IPS-20b (cell line): ENCODE measurements at regions not wholly inside any gene's neighbourhood (a gene's known extent, or its start where the extent isn't known, plus 50 kb on each side); places are given as distances from the start of the nearest gene placed in this dataset.

Source experiments
- H3K27ac ChIP-seq: one replicate; pipeline ENCODE4 v1.5.1; 2013; ENCODE audit warnings: low read length
- H3K27me3 ChIP-seq: 2 replicates; pipeline ENCODE4 v1.6.1; 2013; ENCODE audit warnings: mild to moderate bottlenecking, low read length, inconsistent platforms; ENCODE audit not compliant: insufficient read depth
- H3K36me3 ChIP-seq: 2 replicates; pipeline ENCODE4 v1.6.1; 2013; ENCODE audit warnings: low read depth, mild to moderate bottlenecking, inconsistent platforms, low read length, moderate library complexity; ENCODE audit not compliant: insufficient read depth
- H3K4me1 ChIP-seq: 2 replicates; pipeline ENCODE4 v1.6.1; 2013; ENCODE audit warnings: mild to moderate bottlenecking, control low read depth, inconsistent platforms, low read length, moderate library complexity; ENCODE audit not compliant: insufficient read depth
- H3K4me3 ChIP-seq: 2 replicates; pipeline ENCODE4 v1.5.1; 2013; ENCODE audit warnings: mild to moderate bottlenecking, low read length, inconsistent platforms
- H3K9ac ChIP-seq: 2 replicates; pipeline ENCODE4 v1.6.1; 2013; ENCODE audit warnings: low read depth, mild to moderate bottlenecking, inconsistent platforms, low read length, moderate library complexity
- H3K9me3 ChIP-seq: 2 replicates; pipeline ENCODE4 v1.6.1; 2013; ENCODE audit warnings: mild to moderate bottlenecking, low read depth, low read length, inconsistent platforms; ENCODE audit not compliant: insufficient read depth

DNA sequence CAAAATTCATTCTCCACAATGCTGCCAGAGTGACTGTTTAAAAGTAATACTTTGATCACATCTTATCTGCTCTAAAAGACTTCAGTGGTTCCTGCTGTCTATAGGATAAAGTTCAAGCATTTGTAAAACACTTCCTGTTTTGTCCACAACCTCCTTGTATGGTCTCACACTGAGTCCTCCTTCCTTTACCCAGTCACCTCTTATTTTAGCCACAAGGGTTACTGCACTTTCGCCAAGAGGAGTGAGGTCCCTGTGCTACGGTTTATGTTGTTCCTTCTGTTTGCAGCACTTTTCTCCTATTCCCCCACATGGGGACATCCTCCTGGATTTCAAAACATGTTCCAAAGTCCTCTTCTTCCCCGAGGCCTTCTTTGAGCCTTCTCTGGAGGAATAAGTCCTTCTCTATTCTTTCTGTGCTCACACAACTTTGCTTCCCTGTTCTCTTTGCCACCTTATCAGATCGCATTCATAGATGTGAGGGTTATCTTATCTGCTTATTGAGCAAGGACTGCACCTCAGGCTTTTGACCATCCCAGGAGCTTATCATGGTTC lies 112.2 kb upstream of the NABP1 start:
- Histone ChIP-seq H3K4me3 (no peak overlapping the region), H3K27me3 (no peaks in the 10 kb centered on the region), H3K36me3 (no peaks in the 10 kb centered on the region), H3K9me3 (no peaks in the 10 kb centered on the region), H3K27ac (no peak overlapping the region), H3K4me1 (no peaks in the 10 kb centered on the region), H3K9ac (no peak overlapping the region)

DNA sequence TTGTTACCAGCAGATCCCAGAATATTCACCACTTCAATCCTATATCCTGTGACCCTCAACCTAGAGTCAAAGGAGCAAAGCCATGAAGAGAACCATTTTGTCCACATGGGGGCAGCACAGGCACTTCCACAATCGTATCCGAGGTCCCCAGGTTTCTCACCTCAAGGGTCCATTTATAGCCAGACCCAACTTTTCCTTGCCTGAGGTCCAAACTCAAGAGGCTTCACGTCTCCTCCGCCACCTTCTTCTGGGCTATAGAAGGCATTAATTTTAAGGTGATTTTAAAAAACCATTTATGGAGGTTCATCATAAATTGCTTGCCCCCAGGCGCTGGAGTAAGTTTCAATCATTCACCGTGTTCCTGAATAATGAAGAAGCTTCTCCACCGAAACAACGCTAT lies 111.6 kb upstream of the NABP1 start:
- H3K9me3 ChIP-seq = no peaks in the 10 kb centered on the region
- H3K36me3 ChIP-seq = no peaks in the 10 kb centered on the region
- no peaks in the 10 kb centered on the region for H3K27me3 ChIP-seq
- H3K4me3 ChIP-seq = no peak overlapping the region
- peaks cover 3% of the 10 kb centered on the region; the same call in 1 of the 2 replicates for H3K4me1 ChIP-seq
- H3K27ac ChIP-seq = no peak overlapping the region
- no peak overlapping the region for H3K9ac ChIP-seq

DNA sequence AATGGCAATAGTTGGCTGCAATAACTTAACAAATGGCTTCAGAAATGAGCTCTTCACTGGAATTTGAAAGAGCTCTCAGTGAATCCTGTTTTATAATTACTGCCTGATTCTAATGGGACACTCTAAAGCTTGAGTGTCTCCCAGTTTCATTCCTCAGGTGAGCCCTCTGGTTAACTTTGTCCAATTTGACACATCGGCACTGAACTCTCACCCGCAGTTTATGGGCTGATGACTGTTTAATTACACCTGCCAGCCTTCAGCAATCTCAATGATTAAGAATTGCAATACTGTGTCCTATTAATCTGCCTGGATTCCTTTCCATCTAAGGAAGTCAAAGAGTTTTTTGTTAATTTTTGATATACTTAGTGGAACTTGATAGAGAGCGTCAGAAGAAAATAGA lies 110.7 kb upstream of the NABP1 start:
- Histone ChIP-seq H3K4me1 (peaks cover 5% of the 10 kb centered on the region), H3K4me3 (no peak overlapping the region), H3K9me3 (no peaks in the 10 kb centered on the region), H3K27ac (no peak overlapping the region), H3K36me3 (no peaks in the 10 kb centered on the region), H3K27me3 (no peaks in the 10 kb centered on the region), H3K9ac (no peak overlapping the region)

- H3K4me3 ChIP-seq = no peak overlapping the region
- H3K36me3 ChIP-seq = no peaks in the 10 kb centered on the region
- H3K4me1 ChIP-seq = peaks cover 5% of the 10 kb centered on the region
- no peak overlapping the region for H3K9ac ChIP-seq
- H3K27ac ChIP-seq = no peak overlapping the region
- no peaks in the 10 kb centered on the region for H3K9me3 ChIP-seq
- no peaks in the 10 kb centered on the region for H3K27me3 ChIP-seq
Observed at GRCh38 chr2:191569025-191569424, 108.9 kb upstream of the NABP1 start.

GRCh38 chr2:191571163-191571769 lies 106.7 kb upstream of the NABP1 start:
- Histone ChIP-seq H3K9me3 (no peaks in the 10 kb centered on the region), H3K9ac (peak overlapping the region; percentile 29; the same call in 1 of the 2 replicates), H3K27ac (no peak overlapping the region), H3K4me3 (no peak overlapping the region), H3K4me1 (peaks cover 5% of the 10 kb centered on the region), H3K27me3 (no peaks in the 10 kb centered on the region), H3K36me3 (no peaks in the 10 kb centered on the region)

GRCh38 chr2:191572319-191572718 lies 105.6 kb upstream of the NABP1 start:
- H3K9me3 ChIP-seq = no peaks in the 10 kb centered on the region
- no peak overlapping the region for H3K9ac ChIP-seq
- H3K27ac ChIP-seq = no peak overlapping the region
- peaks cover 9% of the 10 kb centered on the region for H3K4me1 ChIP-seq
- no peak overlapping the region for H3K4me3 ChIP-seq
- H3K36me3 ChIP-seq = no peaks in the 10 kb centered on the region
- H3K27me3 ChIP-seq = no peaks in the 10 kb centered on the region

GRCh38 chr2:191573216-191573615 lies 104.7 kb upstream of the NABP1 start:
- H3K9ac ChIP-seq = no peak overlapping the region
- no peaks in the 10 kb centered on the region for H3K27me3 ChIP-seq
- H3K4me3 ChIP-seq = no peak overlapping the region
- H3K27ac ChIP-seq = no peak overlapping the region
- no peaks in the 10 kb centered on the region for H3K36me3 ChIP-seq
- H3K9me3 ChIP-seq = no peaks in the 10 kb centered on the region
- H3K4me1 ChIP-seq = peaks cover 9% of the 10 kb centered on the region

DNA sequence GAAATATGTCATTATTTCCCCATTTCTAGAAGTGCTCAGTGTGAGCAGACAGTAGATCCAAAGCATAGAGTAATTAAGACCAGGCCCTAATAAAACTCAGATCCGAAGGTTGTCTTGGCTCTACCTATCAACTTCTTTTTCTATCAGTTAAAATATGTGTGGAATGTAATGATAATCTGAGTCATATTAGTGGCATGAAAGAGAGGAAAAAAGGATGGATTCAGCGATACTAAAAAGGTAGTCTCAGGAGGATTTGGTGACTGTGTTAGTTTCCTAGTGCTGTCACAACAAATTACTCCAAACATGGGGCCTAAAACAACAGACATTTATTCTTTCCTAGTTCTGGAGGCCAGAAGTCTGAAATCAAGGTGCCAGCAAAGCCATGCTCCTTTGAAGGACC lies 103.7 kb upstream of the NABP1 start:
- Histone ChIP-seq H3K36me3 (no peaks in the 10 kb centered on the region), H3K9me3 (no peaks in the 10 kb centered on the region), H3K9ac (no peak overlapping the region), H3K4me3 (no peak overlapping the region), H3K4me1 (peaks cover 9% of the 10 kb centered on the region), H3K27ac (no peak overlapping the region), H3K27me3 (no peaks in the 10 kb centered on the region)

GRCh38 chr2:191577605-191578004 lies 100.3 kb upstream of the NABP1 start:
- Histone ChIP-seq H3K9ac (no peak overlapping the region), H3K4me3 (no peak overlapping the region), H3K27me3 (no peaks in the 10 kb centered on the region), H3K9me3 (no peaks in the 10 kb centered on the region), H3K27ac (no peak overlapping the region), H3K4me1 (peaks cover 3% of the 10 kb centered on the region; the same call in 1 of the 2 replicates), H3K36me3 (no peaks in the 10 kb centered on the region)

GRCh38 chr2:191578031-191578430 lies 99.9 kb upstream of the NABP1 start:
- Histone ChIP-seq H3K27ac (no peak overlapping the region), H3K27me3 (no peaks in the 10 kb centered on the region), H3K9ac (no peak overlapping the region), H3K36me3 (no peaks in the 10 kb centered on the region), H3K4me3 (no peak overlapping the region), H3K9me3 (no peaks in the 10 kb centered on the region), H3K4me1 (peaks cover 3% of the 10 kb centered on the region; the same call in 1 of the 2 replicates)

DNA sequence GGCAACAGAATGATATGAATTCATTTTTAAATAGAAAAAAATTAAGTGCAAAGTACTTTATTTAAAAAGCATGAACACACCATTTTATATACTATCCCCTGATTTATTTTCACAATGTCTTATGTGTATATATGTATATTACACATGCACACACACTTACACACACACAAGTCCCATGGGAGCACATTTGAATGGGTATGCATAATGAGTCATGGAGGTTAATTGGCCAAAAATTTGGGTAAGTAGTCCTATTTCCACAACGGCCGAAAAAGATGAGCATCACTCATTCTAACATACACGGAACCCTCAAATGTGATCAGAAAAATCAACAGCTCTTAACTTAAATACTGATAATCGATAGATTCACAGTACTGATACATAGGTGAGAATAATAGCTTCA lies 97.4 kb upstream of the NABP1 start:
- H3K9ac ChIP-seq = no peak overlapping the region
- no peaks in the 10 kb centered on the region for H3K27me3 ChIP-seq
- no peaks in the 10 kb centered on the region for H3K9me3 ChIP-seq
- H3K4me3 ChIP-seq = no peak overlapping the region
- H3K27ac ChIP-seq = no peak overlapping the region
- H3K36me3 ChIP-seq = no peaks in the 10 kb centered on the region
- peaks cover 3% of the 10 kb centered on the region; the same call in 1 of the 2 replicates for H3K4me1 ChIP-seq

DNA sequence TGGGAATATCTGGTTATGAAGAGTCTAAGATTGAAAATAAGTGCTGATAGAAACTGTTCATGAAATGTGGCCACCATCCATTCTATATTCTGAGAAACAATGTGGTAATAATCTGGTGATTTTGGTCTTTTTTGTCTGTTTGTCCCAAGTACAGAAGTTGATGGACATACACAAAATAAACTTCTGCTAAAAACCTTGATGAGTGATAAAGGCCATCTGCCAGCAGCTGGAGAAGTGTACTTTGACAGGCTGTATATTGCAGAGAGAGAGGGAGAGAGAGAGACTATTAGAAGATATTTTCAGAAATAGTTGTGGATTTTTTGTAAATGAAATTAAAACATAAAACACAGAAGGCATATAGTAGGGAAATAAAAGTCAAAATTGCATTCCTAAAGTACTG lies 96.9 kb upstream of the NABP1 start:
- H3K27me3 ChIP-seq = no peaks in the 10 kb centered on the region
- no peak overlapping the region for H3K4me3 ChIP-seq
- H3K9ac ChIP-seq = no peak overlapping the region
- H3K27ac ChIP-seq = no peak overlapping the region
- H3K9me3 ChIP-seq = no peaks in the 10 kb centered on the region
- H3K4me1 ChIP-seq = peaks cover 3% of the 10 kb centered on the region; the same call in 1 of the 2 replicates
- H3K36me3 ChIP-seq = no peaks in the 10 kb centered on the region
